Esophagus squamous epithelium (tissue), 5 donors: ENCODE measurements at regions not wholly inside any gene's neighbourhood (a gene's known extent, or its start where the extent isn't known, plus 50 kb on each side); places are given as distances from the start of the nearest gene placed in this dataset.

ENCODE experiments used
- DNase-seq: peaks from one replicate; lab custom pipeline; 2025; lab: John Stamatoyannopoulos, UW
- H3K27ac ChIP-seq, 4 donors: fragments of 200-600 bp; sonication (generic); one replicate each; pipeline ENCODE4 v1.5.1; 2016 to 2019; ENCODE audit warnings: mild to moderate bottlenecking in 1 of 4
- H3K27me3 ChIP-seq, 4 donors: fragments of 200-600 bp; sonication (generic); 1 replicate in 3 of 4; 2 replicates in 1 of 4; pipeline versions ENCODE4 v1.5.1 to v1.6.0; 2017 to 2021; ENCODE audit warnings: antibody characterized with exemption in 1 of 4
- H3K36me3 ChIP-seq, 3 donors: fragments of 200-600 bp; sonication (generic); one replicate each; pipeline ENCODE4 v1.5.1; 2016 to 2019
- H3K4me1 ChIP-seq, 3 donors: fragments of 200-600 bp; sonication (generic); one replicate each; pipeline ENCODE4 v1.5.1; 2017 to 2019
- H3K4me3 ChIP-seq, 4 donors: fragments of 200-600 bp; sonication (generic); 1 replicate in 3 of 4; 2 replicates in 1 of 4; pipeline ENCODE4 v1.5.1; 2016 to 2019; ENCODE audit warnings: mild to moderate bottlenecking in 2 of 4, moderate library complexity in 1 of 4
- H3K9me3 ChIP-seq, 3 donors: fragments of 200-600 bp; sonication (generic); one replicate each; pipeline ENCODE4 v1.5.1; 2016 to 2019
- POLR2A ChIP-seq, 4 donors: fragments of 450-650 bp; IDR thresholded peaks; one replicate each; pipeline ENCODE4 v1.6.1; 2017; ENCODE audit warnings: antibody characterized with exemption in 4 of 4, mild to moderate bottlenecking in 4 of 4, moderate library complexity in 3 of 4
- WGBS, 2 donors: methylation state at CpG; one replicate each; pipeline ENCODE4 v1.1.5; 2018; 5-methylcytosine and 5-hydroxymethylcytosine counted together
- intact Hi-C: fragments of 100-400 bp; cut with DNase I; formaldehyde crosslinking; loops from one replicate; pipeline ENCODE4 v1.15.0; 2022
- TF ChIP-seq, protein P1 (sequence below), 6 experiments: fragments of 450-650 bp in 4 of 6; fragments of 200-600 bp in 2 of 6; sonication (generic) in 2 of 6; IDR thresholded peaks; one replicate each; pipeline ENCODE4 v1.5.1; 2016 to 2019; ENCODE audit warnings: antibody characterized with exemption in 6 of 6, mild to moderate bottlenecking in 4 of 6, moderate library complexity in 4 of 6
- donor health status: DM: yes; HTN: yes; CAD: no.

DNA sequence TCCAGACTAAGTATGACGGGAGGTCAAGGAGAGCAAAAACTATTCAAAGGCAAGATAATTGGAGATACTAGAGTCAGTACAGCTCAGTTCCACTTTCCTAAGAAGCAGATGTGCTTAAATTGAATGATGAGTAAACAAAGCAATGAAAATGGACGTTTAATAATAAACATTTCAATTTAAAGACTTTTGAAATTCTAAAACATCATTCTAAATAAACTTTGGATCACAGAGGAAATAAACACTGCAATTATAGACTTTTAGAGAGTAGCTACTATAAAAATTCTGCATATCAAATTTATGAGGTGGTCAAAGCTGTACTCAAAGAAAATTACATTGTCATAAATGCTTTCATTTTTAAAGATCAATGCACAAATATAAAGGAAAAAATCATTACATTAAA, 418.3 kb downstream of the GPAM start:
- Histone ChIP-seq H3K4me3 (no peak overlapping the region), H3K27ac (no peak overlapping the region), H3K36me3 (no peaks in the 10 kb centered on the region), H3K4me1 (no peaks in the 10 kb centered on the region), H3K27me3 (no peaks in the 10 kb centered on the region), H3K9me3 (no peaks in the 10 kb centered on the region)
- intact Hi-C loops = no loop called here
- DNase-seq = no peak
- WGBS, 2 donors = 31 to 38% methylated on average over 2 of the region's 2 CpGs
- TF ChIP-seq POLR2A (IDR thresholded peaks at IDR 0.05) = no peak
- TF ChIP-seq, protein P1, sequence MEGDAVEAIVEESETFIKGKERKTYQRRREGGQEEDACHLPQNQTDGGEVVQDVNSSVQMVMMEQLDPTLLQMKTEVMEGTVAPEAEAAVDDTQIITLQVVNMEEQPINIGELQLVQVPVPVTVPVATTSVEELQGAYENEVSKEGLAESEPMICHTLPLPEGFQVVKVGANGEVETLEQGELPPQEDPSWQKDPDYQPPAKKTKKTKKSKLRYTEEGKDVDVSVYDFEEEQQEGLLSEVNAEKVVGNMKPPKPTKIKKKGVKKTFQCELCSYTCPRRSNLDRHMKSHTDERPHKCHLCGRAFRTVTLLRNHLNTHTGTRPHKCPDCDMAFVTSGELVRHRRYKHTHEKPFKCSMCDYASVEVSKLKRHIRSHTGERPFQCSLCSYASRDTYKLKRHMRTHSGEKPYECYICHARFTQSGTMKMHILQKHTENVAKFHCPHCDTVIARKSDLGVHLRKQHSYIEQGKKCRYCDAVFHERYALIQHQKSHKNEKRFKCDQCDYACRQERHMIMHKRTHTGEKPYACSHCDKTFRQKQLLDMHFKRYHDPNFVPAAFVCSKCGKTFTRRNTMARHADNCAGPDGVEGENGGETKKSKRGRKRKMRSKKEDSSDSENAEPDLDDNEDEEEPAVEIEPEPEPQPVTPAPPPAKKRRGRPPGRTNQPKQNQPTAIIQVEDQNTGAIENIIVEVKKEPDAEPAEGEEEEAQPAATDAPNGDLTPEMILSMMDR (IDR thresholded peaks at IDR 0.05) = no peak

DNA sequence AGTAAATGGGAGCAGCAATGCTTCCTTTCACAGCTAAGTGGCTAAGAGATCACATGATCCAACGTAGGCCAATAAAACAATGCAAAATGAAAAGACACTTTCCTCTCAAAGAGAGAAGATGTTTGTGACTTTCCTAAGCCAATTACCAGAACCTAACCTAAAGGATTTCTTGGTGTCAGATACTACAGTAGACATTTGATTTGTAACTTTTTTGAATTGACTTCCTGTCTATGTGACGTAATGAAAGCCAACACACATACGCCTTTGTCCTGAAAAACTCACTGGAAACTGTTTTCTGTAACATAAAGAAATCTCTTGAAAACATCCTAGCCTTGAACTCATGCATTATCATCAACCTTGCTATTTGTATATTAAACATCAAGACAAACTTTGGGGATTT, 417.1 kb downstream of the GPAM start:
- Histone ChIP-seq H3K27me3 (no peaks in the 10 kb centered on the region), H3K4me1 (no peaks in the 10 kb centered on the region), H3K36me3 (no peaks in the 10 kb centered on the region), H3K9me3 (no peaks in the 10 kb centered on the region), H3K4me3 (no peak overlapping the region), H3K27ac (no peak overlapping the region)
- 70 to 73% methylated on average over 3 of the region's 3 CpGs for WGBS, 2 donors
- intact Hi-C loops = no loop called here
- DNase-seq = no peak
- no peak for TF ChIP-seq POLR2A (IDR thresholded peaks at IDR 0.05)
- TF ChIP-seq, protein P1 (IDR thresholded peaks at IDR 0.05) = no peak

DNA sequence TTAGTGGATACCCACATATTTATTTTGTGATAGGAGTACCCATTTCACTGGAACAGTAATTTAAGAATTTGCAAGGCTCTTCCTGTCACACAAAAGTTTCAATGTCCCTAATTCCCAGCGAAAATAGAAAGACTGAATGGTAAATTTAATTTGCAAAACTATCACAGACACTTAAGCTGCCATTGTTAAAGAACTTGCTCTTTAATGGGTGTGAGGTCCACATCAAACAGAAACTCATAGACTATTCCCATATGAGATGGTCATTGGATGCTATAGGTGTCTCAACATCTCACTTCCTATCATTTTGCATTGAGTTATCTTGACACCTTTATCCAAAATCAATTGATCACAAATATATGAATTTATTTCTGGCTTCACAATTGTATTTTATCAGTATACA, 415.9 kb downstream of the GPAM start:
- intact Hi-C loops = no loop called here
- no peaks in the 10 kb centered on the region for H3K9me3 ChIP-seq
- H3K27ac ChIP-seq = no peak overlapping the region
- no peak for TF ChIP-seq POLR2A (IDR thresholded peaks at IDR 0.05)
- TF ChIP-seq, protein P1 (IDR thresholded peaks at IDR 0.05) = no peak
- 8 to 12% methylated on average over 1 of the region's 1 CpG for WGBS, 2 donors
- no peaks in the 10 kb centered on the region for H3K27me3 ChIP-seq
- H3K4me1 ChIP-seq = no peaks in the 10 kb centered on the region
- no peaks in the 10 kb centered on the region for H3K36me3 ChIP-seq
- no peak for DNase-seq
- H3K4me3 ChIP-seq = no peak overlapping the region

DNA sequence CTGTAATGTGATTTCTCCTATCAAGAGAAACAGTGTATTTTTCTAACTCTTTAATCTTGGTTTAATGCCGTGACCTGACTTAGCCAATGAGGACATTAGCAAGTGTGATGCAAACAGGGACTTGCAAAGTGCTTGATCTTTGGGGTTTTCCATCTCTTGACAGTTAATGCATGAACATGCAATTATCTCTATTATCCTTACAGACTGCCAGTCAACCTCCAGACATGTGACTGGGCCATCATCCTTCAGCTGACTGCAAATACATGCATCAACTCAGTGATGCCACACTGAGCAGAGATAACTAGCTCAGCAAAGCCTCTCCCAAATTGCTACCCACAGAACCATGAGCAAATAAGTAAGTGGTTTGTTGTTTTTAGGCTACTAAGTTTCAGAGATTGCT, 409.6 kb downstream of the GPAM start:
- no peaks in the 10 kb centered on the region for H3K27me3 ChIP-seq
- H3K4me3 ChIP-seq = no peak overlapping the region
- no peaks in the 10 kb centered on the region for H3K4me1 ChIP-seq
- intact Hi-C loops = loop anchor here (2.0 kb wide), 1 partner anchor 35 kb away; no protein-coding TSS in a partner anchor
- no peaks in the 10 kb centered on the region for H3K36me3 ChIP-seq
- no peaks in the 10 kb centered on the region for H3K9me3 ChIP-seq
- no peak for DNase-seq
- no peak overlapping the region for H3K27ac ChIP-seq
- TF ChIP-seq, protein P1 (IDR thresholded peaks at IDR 0.05) = no peak
- TF ChIP-seq POLR2A (IDR thresholded peaks at IDR 0.05) = no peak
- 81 to 85% methylated on average over 1 of the region's 1 CpG for WGBS, 2 donors

DNA sequence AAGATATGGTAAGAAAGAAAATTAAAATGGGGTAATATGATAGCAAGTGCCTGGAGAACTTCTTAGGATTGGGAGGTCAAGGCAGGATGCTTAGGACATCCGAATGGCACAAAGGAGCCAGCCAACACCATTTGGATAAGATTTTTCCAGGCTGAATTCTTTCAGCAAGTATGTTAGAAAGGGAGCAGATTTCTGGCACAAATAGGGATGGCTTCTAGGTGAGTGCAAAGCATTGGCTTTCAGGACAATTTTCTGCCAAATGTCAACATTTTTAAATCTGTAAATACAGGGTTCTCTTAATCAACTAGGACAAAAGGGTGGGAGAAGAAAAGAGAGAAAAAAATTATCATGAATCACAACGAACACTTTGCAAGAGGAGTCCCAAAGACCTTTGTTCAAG, 409.1 kb downstream of the GPAM start:
- H3K4me1 ChIP-seq = no peaks in the 10 kb centered on the region
- H3K36me3 ChIP-seq = no peaks in the 10 kb centered on the region
- TF ChIP-seq POLR2A (IDR thresholded peaks at IDR 0.05) = no peak
- TF ChIP-seq, protein P1 (IDR thresholded peaks at IDR 0.05) = no peak
- no peak overlapping the region for H3K4me3 ChIP-seq
- no peaks in the 10 kb centered on the region for H3K27me3 ChIP-seq
- no peak overlapping the region for H3K27ac ChIP-seq
- no peaks in the 10 kb centered on the region for H3K9me3 ChIP-seq
- DNase-seq = no peak
- 60% methylated on average over 2 of the region's 2 CpGs for WGBS, 2 donors
- intact Hi-C loops = no loop called here
